HFFc6 (cell line): ENCODE measurements at regions not wholly inside any gene's neighbourhood (a gene's known extent, or its start where the extent isn't known, plus 50 kb on each side); places are given as distances from the start of the nearest gene placed in this dataset.

ENCODE experiments used
- DNase-seq: peaks from one replicate; pipeline ENCODE4 v3.0.0-alpha.2; 2018
- H3K27ac Mint-ChIP-seq: 2 replicates; pipeline ENCODE4 v1.8.0; 2020; ENCODE audit warnings: mild to moderate bottlenecking, mixed read lengths
- H3K27me3 Mint-ChIP-seq: 2 replicates; pipeline ENCODE4 v1.8.0; 2021; ENCODE audit warnings: mild to moderate bottlenecking, moderate library complexity, mixed read lengths; ENCODE audit not compliant: insufficient read depth
- H3K36me3 Mint-ChIP-seq: 2 replicates; pipeline ENCODE4 v1.8.0; 2021; ENCODE audit warnings: low read depth, mixed read lengths
- H3K4me1 Mint-ChIP-seq: 2 replicates; pipeline ENCODE4 v1.8.0; 2020; ENCODE audit warnings: low read depth, mixed read lengths
- H3K4me3 Mint-ChIP-seq: 2 replicates; pipeline ENCODE4 v1.8.0; 2020; ENCODE audit warnings: mild to moderate bottlenecking, moderate library complexity, mixed read lengths
- H3K9me3 Mint-ChIP-seq: 2 replicates; pipeline ENCODE4 v1.8.0; 2020; ENCODE audit warnings: mild to moderate bottlenecking, mixed read lengths
- TF ChIP-seq, protein P1 (sequence below): fragments of 200-600 bp; sonication (generic); IDR thresholded peaks from 2 replicates; pipeline ENCODE4 v1.5.0; 2021; ENCODE audit warnings: antibody characterized with exemption, mild to moderate bottlenecking

DNA sequence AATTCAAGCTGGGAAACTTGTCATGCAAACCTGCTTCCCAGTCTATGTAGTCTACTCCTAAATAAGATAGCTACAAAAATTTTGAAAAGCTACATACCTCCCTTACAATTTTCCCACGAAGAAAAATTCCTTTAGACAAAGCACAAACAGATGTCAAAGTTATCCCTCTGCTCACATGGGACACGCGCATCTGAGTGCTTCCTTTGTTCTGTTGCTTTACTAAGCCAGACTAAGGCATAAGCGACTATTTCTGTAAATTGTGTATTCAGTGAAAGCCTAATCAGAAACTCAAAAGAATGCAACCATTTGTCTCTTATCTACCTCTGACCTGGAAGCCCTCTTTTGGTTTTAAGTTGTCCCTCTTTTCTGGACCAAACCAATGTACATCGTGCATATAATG lies 583.7 kb upstream of the B3GAT1 start:
- no peaks in the 10 kb centered on the region; the same call in 1 of the 2 replicates for H3K36me3 Mint-ChIP-seq
- no peaks in the 10 kb centered on the region for H3K4me1 Mint-ChIP-seq
- DNase-seq = no peak
- H3K4me3 Mint-ChIP-seq = no peak overlapping the region
- no peak overlapping the region for H3K27ac Mint-ChIP-seq
- H3K9me3 Mint-ChIP-seq = peaks cover 30% of the 10 kb centered on the region
- no peaks in the 10 kb centered on the region; the same call in 1 of the 2 replicates for H3K27me3 Mint-ChIP-seq
- TF ChIP-seq, protein P1, sequence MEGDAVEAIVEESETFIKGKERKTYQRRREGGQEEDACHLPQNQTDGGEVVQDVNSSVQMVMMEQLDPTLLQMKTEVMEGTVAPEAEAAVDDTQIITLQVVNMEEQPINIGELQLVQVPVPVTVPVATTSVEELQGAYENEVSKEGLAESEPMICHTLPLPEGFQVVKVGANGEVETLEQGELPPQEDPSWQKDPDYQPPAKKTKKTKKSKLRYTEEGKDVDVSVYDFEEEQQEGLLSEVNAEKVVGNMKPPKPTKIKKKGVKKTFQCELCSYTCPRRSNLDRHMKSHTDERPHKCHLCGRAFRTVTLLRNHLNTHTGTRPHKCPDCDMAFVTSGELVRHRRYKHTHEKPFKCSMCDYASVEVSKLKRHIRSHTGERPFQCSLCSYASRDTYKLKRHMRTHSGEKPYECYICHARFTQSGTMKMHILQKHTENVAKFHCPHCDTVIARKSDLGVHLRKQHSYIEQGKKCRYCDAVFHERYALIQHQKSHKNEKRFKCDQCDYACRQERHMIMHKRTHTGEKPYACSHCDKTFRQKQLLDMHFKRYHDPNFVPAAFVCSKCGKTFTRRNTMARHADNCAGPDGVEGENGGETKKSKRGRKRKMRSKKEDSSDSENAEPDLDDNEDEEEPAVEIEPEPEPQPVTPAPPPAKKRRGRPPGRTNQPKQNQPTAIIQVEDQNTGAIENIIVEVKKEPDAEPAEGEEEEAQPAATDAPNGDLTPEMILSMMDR = no peak

GRCh38 chr11:134994431-134994830 lies 582.4 kb upstream of the B3GAT1 start:
- DNase-seq = no peak
- no peaks in the 10 kb centered on the region for H3K4me1 Mint-ChIP-seq
- H3K27me3 Mint-ChIP-seq = no peaks in the 10 kb centered on the region
- TF ChIP-seq, protein P1 = no peak
- H3K4me3 Mint-ChIP-seq = no peak overlapping the region
- no peaks in the 10 kb centered on the region; the same call in 1 of the 2 replicates for H3K36me3 Mint-ChIP-seq
- H3K27ac Mint-ChIP-seq = no peak overlapping the region
- peaks cover 27% of the 10 kb centered on the region for H3K9me3 Mint-ChIP-seq

DNA sequence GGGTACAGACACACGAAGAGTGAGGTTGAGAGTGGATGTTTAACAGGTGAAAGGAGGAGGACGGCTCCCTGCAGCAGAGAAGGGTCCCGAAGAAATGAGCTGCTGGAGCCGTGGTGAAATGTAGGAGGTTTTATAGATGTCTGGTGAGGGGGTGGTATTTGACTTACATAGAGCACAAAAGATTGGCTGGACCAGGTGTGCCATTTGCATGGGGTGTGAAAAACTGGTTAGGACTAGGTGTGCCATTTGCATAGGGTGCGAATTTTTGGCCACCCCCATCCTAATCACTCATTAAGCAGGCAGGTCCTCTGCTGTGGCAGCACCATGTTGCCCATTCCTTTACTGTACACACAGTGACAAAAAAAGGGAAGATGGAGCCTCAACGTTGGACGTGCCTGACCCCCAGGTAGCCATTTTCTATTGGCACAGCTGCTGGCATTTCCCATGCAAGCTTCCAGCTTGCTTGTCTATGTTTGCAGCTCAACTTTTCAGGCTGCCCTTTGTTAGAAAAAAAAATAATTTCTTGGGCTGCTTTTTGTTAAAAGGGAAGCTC lies 581.7 kb upstream of the B3GAT1 start:
- DNase-seq = no peak
- peaks cover 30% of the 10 kb centered on the region for H3K9me3 Mint-ChIP-seq
- no peaks in the 10 kb centered on the region; the same call in 1 of the 2 replicates for H3K36me3 Mint-ChIP-seq
- H3K27me3 Mint-ChIP-seq = no peaks in the 10 kb centered on the region; the same call in 1 of the 2 replicates
- H3K27ac Mint-ChIP-seq = no peak overlapping the region
- TF ChIP-seq, protein P1 = no peak
- no peak overlapping the region for H3K4me3 Mint-ChIP-seq
- H3K4me1 Mint-ChIP-seq = no peaks in the 10 kb centered on the region

- peaks cover 33% of the 10 kb centered on the region for H3K9me3 Mint-ChIP-seq
- TF ChIP-seq, protein P1 = no peak
- H3K27ac Mint-ChIP-seq = no peak overlapping the region
- H3K4me1 Mint-ChIP-seq = no peaks in the 10 kb centered on the region
- no peaks in the 10 kb centered on the region; the same call in 1 of the 2 replicates for H3K27me3 Mint-ChIP-seq
- no peak for DNase-seq
- H3K36me3 Mint-ChIP-seq = no peaks in the 10 kb centered on the region; the same call in 1 of the 2 replicates
- no peak overlapping the region for H3K4me3 Mint-ChIP-seq
These were observed 580.9 kb upstream of the B3GAT1 start for GRCh38 chr11:134992981-134993380.

- DNase-seq = no peak
- H3K27me3 Mint-ChIP-seq = no peaks in the 10 kb centered on the region; the same call in none of the 2 replicates
- no peaks in the 10 kb centered on the region for H3K4me1 Mint-ChIP-seq
- no peak overlapping the region for H3K27ac Mint-ChIP-seq
- H3K36me3 Mint-ChIP-seq = peaks cover 19% of the 10 kb centered on the region
- H3K9me3 Mint-ChIP-seq = peaks cover 46% of the 10 kb centered on the region
- H3K4me3 Mint-ChIP-seq = no peak overlapping the region
- TF ChIP-seq, protein P1 = no peak
These were observed 576.5 kb upstream of the B3GAT1 start for GRCh38 chr11:134988495-134988894.
